GM12878 (cell line): ENCODE measurements at regions not wholly inside any gene's neighbourhood (a gene's known extent, or its start where the extent isn't known, plus 50 kb on each side); places are given as distances from the start of the nearest gene placed in this dataset.

Source experiments
- ATAC-seq: fragments of 200-7000 bp; cut with Tn5 transposase; 3 replicates; pipeline ENCODE4 v1.9.1; 2020; ENCODE audit warnings: mild to moderate bottlenecking, moderate library complexity
- BruUV-seq: library from RNA; stranded (reverse); fragments of 400-500 nt; replicated peaks from 2 replicates; lab custom pipeline; 2021; lab: Mats Ljungman, UMichigan
- CTCF ChIA-PET: fragments of 300-600 bp; sonication (Branson Sonifier 250); formaldehyde crosslinking; extraction: SDS; loops from one replicate; lab custom pipeline; 2021; ENCODE audit warnings: inconsistent platforms; lab: Yijun Ruan, JAX
- POLR2A ChIA-PET: fragments of 350-600 bp; formaldehyde crosslinking; extraction: SDS; loops from one replicate; lab custom pipeline; 2021; ENCODE audit warnings: inconsistent platforms; lab: Charles Lee
- RAD21 ChIA-PET: fragments of 300-600 bp; sonication (Branson Sonifier 250); formaldehyde crosslinking; loops from one replicate; lab custom pipeline; 2023; ENCODE audit warnings: antibody characterized with exemption; ENCODE audit not compliant: unreplicated experiment; lab: Charles Lee
- SMC1A ChIA-PET: fragments of 300-600 bp; sonication (Branson Sonifier 250); formaldehyde crosslinking; loops from one replicate; lab custom pipeline; 2023; ENCODE audit not compliant: unreplicated experiment, uncharacterized antibody; lab: Charles Lee
- DNase-seq: peaks from one replicate; pipeline ENCODE4 v3.0.0-alpha.2; 2011; ENCODE audit warnings: low read depth, low spot score
- FAIRE-seq: peaks from 3 replicates; lab custom pipeline; 2011; peaks lifted over from hg19 to GRCh38; lab: Jason Lieb, UNC
- H2AFZ ChIP-seq: 2 replicates; pipeline ENCODE4 v1.6.0; 2011; ENCODE audit warnings: low read depth, low read length, control low read depth; ENCODE audit not compliant: control insufficient read depth
- H3K27ac ChIP-seq: 2 replicates; pipeline ENCODE4 v1.5.1; 2011; ENCODE audit warnings: control low read depth; ENCODE audit not compliant: control insufficient read depth, insufficient read depth
- H3K27me3 ChIP-seq, 2 experiments: replicated peaks in 1 of 2; 2 replicates each; pipeline versions ENCODE4 v1.6.0 to v1.6.1; 2011; ENCODE audit warnings: low read length in 1 of 2; ENCODE audit not compliant: control insufficient read depth in 2 of 2, insufficient read depth in 2 of 2
- H3K36me3 ChIP-seq, 2 experiments: 2 replicates each; pipeline ENCODE4 v1.5.1; 2011; ENCODE audit warnings: low read length in 1 of 2; ENCODE audit not compliant: control insufficient read depth in 2 of 2, insufficient read depth in 2 of 2
- H3K4me1 ChIP-seq: 2 replicates; pipeline ENCODE4 v1.6.1; 2011; ENCODE audit warnings: mild to moderate bottlenecking, low read length, moderate library complexity, mixed read lengths; ENCODE audit not compliant: control insufficient read depth, insufficient read depth
- H3K4me2 ChIP-seq: 2 replicates; pipeline ENCODE4 v1.6.0; 2011; ENCODE audit warnings: control low read depth; ENCODE audit not compliant: control insufficient read depth, insufficient read depth
- H3K4me3 ChIP-seq: fragments of 200-600 bp; sonication (generic); 2 replicates; pipeline ENCODE4 v1.5.1; 2016
- H3K79me2 ChIP-seq: 2 replicates; pipeline ENCODE4 v1.6.0; 2011; ENCODE audit warnings: low read length; ENCODE audit not compliant: control insufficient read depth, insufficient read depth
- H3K9ac ChIP-seq: 2 replicates; pipeline ENCODE4 v1.8.0; 2011; ENCODE audit warnings: low read length, control low read depth, mixed read lengths; ENCODE audit not compliant: control insufficient read depth, insufficient read depth
- H3K9me3 ChIP-seq: replicated peaks from 3 replicates; pipeline ENCODE4 v1.5.1; 2011; ENCODE audit warnings: mild to moderate bottlenecking, low read length; ENCODE audit not compliant: control insufficient read depth, insufficient read depth
- H4K20me1 ChIP-seq: 2 replicates; pipeline ENCODE4 v1.6.0; 2011; ENCODE audit not compliant: control insufficient read depth, insufficient read depth
- BCL3 ChIP-seq: IDR thresholded peaks from 2 replicates; pipeline ENCODE4 v1.6.1; 2011; ENCODE audit warnings: borderline replicate concordance, low read depth, mild to moderate bottlenecking, moderate library complexity, low read length; ENCODE audit not compliant: insufficient read depth, poor library complexity, severe bottlenecking
- CBX3 ChIP-seq: fragments of 200-600 bp; sonication (generic); IDR thresholded peaks from 2 replicates; pipeline ENCODE4 v1.6.1; 2016; ENCODE audit warnings: low read depth, borderline replicate concordance
- CHD4 ChIP-seq: fragments of 200-600 bp; sonication (generic); IDR thresholded peaks from 2 replicates; pipeline ENCODE4 v1.6.1; 2016; ENCODE audit warnings: mild to moderate bottlenecking
- HSF1 ChIP-seq: fragments of 150-350 bp; IDR thresholded peaks from 2 replicates; pipeline ENCODE4 v1.6.1; 2014; ENCODE audit warnings: mild to moderate bottlenecking, low read depth, low read length
- IKZF1 ChIP-seq: fragments of 450-650 bp; conservative IDR thresholded peaks from 2 replicates; pipeline ENCODE4 v1.6.1; 2017; ENCODE audit warnings: antibody characterized with exemption, mild to moderate bottlenecking
- IKZF2 ChIP-seq, 2 experiments: fragments of 450-650 bp; IDR thresholded peaks; 2 replicates each; pipeline ENCODE4 v1.6.1; 2017; ENCODE audit warnings: mild to moderate bottlenecking in 2 of 2, moderate library complexity in 2 of 2
- IRF3 ChIP-seq: fragments of 450-650 bp; IDR thresholded peaks from 2 replicates; pipeline ENCODE4 v1.6.1; 2014; ENCODE audit warnings: mild to moderate bottlenecking
- YY1 ChIP-seq: IDR thresholded peaks from 2 replicates; pipeline ENCODE4 v1.6.1; 2011; ENCODE audit warnings: low read depth, mild to moderate bottlenecking, low read length
- ZNF687 ChIP-seq: fragments of 450-650 bp; IDR thresholded peaks from 2 replicates; pipeline ENCODE4 v1.6.1; 2017; ENCODE audit warnings: mild to moderate bottlenecking, moderate library complexity
- in situ Hi-C: fragments of 300-500 bp; cut with MboI; formaldehyde crosslinking; loops from 9 replicates; pipeline ENCODE4 v1.14.3; 2018; ENCODE audit warnings: mixed read lengths
- intact Hi-C: fragments of 100-400 bp; cut with micrococcal nuclease; formaldehyde crosslinking; loops from one replicate; pipeline ENCODE4 v1.14.2; 2022; ENCODE audit not compliant: unreplicated experiment

GRCh38 chr4:164446516-164446915, 307.4 kb upstream of the SMIM31 start:
- no TSS peak for BruUV-seq
- intact Hi-C loops: no loop called here

More at GRCh38 chr4:164446516-164446915, 307.4 kb upstream of the SMIM31 start:
- Histone ChIP-seq H3K4me3 (no peak overlapping the region), H3K4me1 (no peaks in the 10 kb centered on the region), H3K36me3 (no peaks in the 10 kb centered on the region), H2AFZ (no peak overlapping the region), H3K4me2 (no peak overlapping the region), H3K79me2 (no peaks in the 10 kb centered on the region), H3K9ac (no peak overlapping the region), H3K9me3 (no peaks in the 10 kb centered on the region), H3K27me3 (0 out of 4 replicates have a peak, but pooled peaks cover 0 to 2% of the 10 kb centered on the region in 2 experiments), H3K27ac (no peak overlapping the region), H4K20me1 (no peaks in the 10 kb centered on the region)
- SMC1A ChIA-PET: no interaction called here
- CTCF ChIA-PET: interaction anchor here (0.6 kb wide), 1 partner anchor 762 kb away, joined by 3 read pairs; no protein-coding TSS in a partner anchor
- in situ Hi-C loops: no loop called here
- FAIRE-seq (no peak), ATAC-seq (no peak), DNase-seq (no peak)
- TF ChIP-seq BCL3: no peak
- TF ChIP-seq HSF1: no peak
- TF ChIP-seq YY1: no peak
- no peak for TF ChIP-seq IKZF2 (IDR thresholded peaks at IDR 0.05)
- no peak for TF ChIP-seq CBX3
- TF ChIP-seq CHD4: no peak
- TF ChIP-seq ZNF687: no peak
- no peak for TF ChIP-seq IRF3
- TF ChIP-seq IKZF1: no peak
- RAD21 ChIA-PET: no interaction called here
- POLR2A ChIA-PET: interaction anchor here (0.7 kb wide), 1 partner anchor 47 kb away, joined by 7 read pairs; no protein-coding TSS in a partner anchor
